HepG2 (cell line): ENCODE measurements at regions not wholly inside any gene's neighbourhood (a gene's known extent, or its start where the extent isn't known, plus 50 kb on each side); places are given as distances from the start of the nearest gene placed in this dataset.

Source experiments
- ATAC-seq: fragments of 200-7000 bp; cut with Tn5 transposase; 3 replicates; pipeline ENCODE4 v1.9.1; 2020; ENCODE audit warnings: mild to moderate bottlenecking, moderate library complexity
- BruUV-seq: library from RNA; stranded (reverse); fragments of 400-500 nt; replicated peaks from 2 replicates; lab custom pipeline; 2021; lab: Mats Ljungman, UMichigan
- CTCF ChIA-PET: fragments of 300-600 bp; formaldehyde crosslinking; extraction: SDS; loops from one replicate; lab custom pipeline; 2021; ENCODE audit warnings: low total read pairs, inconsistent platforms, low intra/inter-chr PET ratio; lab: Yijun Ruan, JAX
- POLR2A ChIA-PET: fragments of 350-600 bp; sonication (Branson Sonifier 250); formaldehyde crosslinking; loops from one replicate; lab custom pipeline; 2020; ENCODE audit warnings: antibody characterized with exemption, inconsistent platforms; lab: Yijun Ruan, JAX
- DNase-seq: peaks from one replicate; pipeline ENCODE4 v3.0.0-alpha.2; 2015; ENCODE audit warnings: low spot score
- FAIRE-seq: peaks from 3 replicates; lab custom pipeline; 2011; peaks lifted over from hg19 to GRCh38; lab: Jason Lieb, UNC
- H2AFZ ChIP-seq: one replicate; pipeline ENCODE4 v1.6.1; 2011; ENCODE audit warnings: low read length, inconsistent platforms
- H3K27ac ChIP-seq: fragments of 300-600 bp; 3 replicates; pipeline ENCODE4 v1.8.0; 2011; ENCODE audit warnings: mixed run types, mild to moderate bottlenecking, mixed read lengths, low read length, inconsistent platforms; ENCODE audit not compliant: insufficient read depth; ENCODE audit errors: extremely low read length
- H3K27me3 ChIP-seq, 2 experiments: fragments of 200-600 bp in 1 of 2; 2 replicates in 1 of 2; 3 replicates in 1 of 2; pipeline versions ENCODE4 v1.6.0 to v1.8.0; 2011; ENCODE audit warnings: low read length in 2 of 2, mild to moderate bottlenecking in 2 of 2, moderate library complexity in 2 of 2, inconsistent platforms in 1 of 2; ENCODE audit not compliant: insufficient read depth in 2 of 2, control insufficient read depth in 1 of 2
- H3K36me3 ChIP-seq, 2 experiments: fragments of 200-600 bp in 1 of 2; replicated peaks in 1 of 2; 2 replicates in 1 of 2; 3 replicates in 1 of 2; pipeline versions ENCODE4 v1.5.1 to v1.8.0; 2011; ENCODE audit warnings: low read length in 2 of 2, inconsistent platforms in 1 of 2; ENCODE audit not compliant: insufficient read depth in 2 of 2, control insufficient read depth in 1 of 2
- H3K4me1 ChIP-seq: 2 replicates; pipeline ENCODE4 v1.5.1; 2012; ENCODE audit warnings: low read length, inconsistent platforms; ENCODE audit not compliant: insufficient read depth
- H3K4me2 ChIP-seq: 2 replicates; pipeline ENCODE4 v1.6.0; 2011; ENCODE audit warnings: low read depth, low read length, inconsistent platforms
- H3K4me3 ChIP-seq, 3 experiments: fragments of 200-600 bp in 1 of 3; sonication (generic), shearing (Covaris generic) in 1 of 3; replicated peaks in 1 of 3; 2 replicates each; pipeline ENCODE4 v1.5.1; 2011 to 2016; ENCODE audit warnings: low read length in 3 of 3, inconsistent platforms in 2 of 3, low read depth in 2 of 3, mild to moderate bottlenecking in 2 of 3, control low read depth in 1 of 3, mixed read lengths in 1 of 3; ENCODE audit not compliant: insufficient read depth in 1 of 3
- H3K79me2 ChIP-seq: one replicate; pipeline ENCODE4 v1.6.1; 2011; ENCODE audit warnings: low read length, inconsistent platforms; ENCODE audit not compliant: insufficient read depth
- H3K9ac ChIP-seq: 2 replicates; pipeline ENCODE4 v1.6.0; 2011; ENCODE audit warnings: mild to moderate bottlenecking, low read depth, low read length, inconsistent platforms; ENCODE audit not compliant: insufficient read depth
- H3K9me3 ChIP-seq: 2 replicates; pipeline ENCODE4 v1.5.1; 2012; ENCODE audit warnings: mild to moderate bottlenecking, low read length
- H4K20me1 ChIP-seq: 2 replicates; pipeline ENCODE4 v1.6.0; 2011; ENCODE audit warnings: inconsistent platforms, mild to moderate bottlenecking, low read length, moderate library complexity; ENCODE audit not compliant: insufficient read depth
- DNMT3B ChIP-seq: conservative IDR thresholded peaks from 2 replicates; pipeline ENCODE4 v1.6.1; 2016; ENCODE audit warnings: missing biosample characterization, control low read depth
- MEIS1 ChIP-seq: sonication (generic); formaldehyde crosslinking; IDR thresholded peaks from 2 replicates; pipeline ENCODE4 v1.9.0; 2021; ENCODE audit warnings: mild to moderate bottlenecking, missing genetic modification reagents, moderate library complexity, borderline replicate concordance
- POLR2AphosphoS5 ChIP-seq: IDR thresholded peaks from 2 replicates; pipeline ENCODE4 v1.6.1; 2012; ENCODE audit warnings: low read depth, low read length
- SOX6 ChIP-seq, 2 experiments: fragments of 450-650 bp in 1 of 2; sonication (generic) in 1 of 2; formaldehyde crosslinking in 1 of 2; IDR thresholded peaks; 2 replicates each; pipeline versions ENCODE4 v1.4.0 to v1.6.1; 2017 to 2020; ENCODE audit warnings: antibody characterized with exemption in 1 of 2, mild to moderate bottlenecking in 1 of 2, missing genetic modification reagents in 1 of 2
- SP5 ChIP-seq: IDR thresholded peaks from 2 replicates; pipeline ENCODE4 v1.6.1; 2016; ENCODE audit warnings: low read depth, borderline replicate concordance
- ZNF160 ChIP-seq: sonication (generic); formaldehyde crosslinking; IDR thresholded peaks from 2 replicates; pipeline ENCODE4 v1.8.0; 2022; ENCODE audit warnings: mild to moderate bottlenecking, inconsistent platforms, missing genetic modification reagents
- ZNF550 ChIP-seq: sonication (generic); formaldehyde crosslinking; IDR thresholded peaks from 2 replicates; pipeline ENCODE4 v1.4.0; 2020; ENCODE audit warnings: mild to moderate bottlenecking, missing genetic modification reagents, borderline replicate concordance
- ZNF878 ChIP-seq: sonication (generic); formaldehyde crosslinking; IDR thresholded peaks from 2 replicates; pipeline ENCODE4 v1.8.1; 2023; ENCODE audit warnings: mild to moderate bottlenecking, missing genetic modification reagents, moderate library complexity
- ZNF879 ChIP-seq: sonication (generic); formaldehyde crosslinking; IDR thresholded peaks from 2 replicates; pipeline ENCODE4 v1.8.1; 2023; ENCODE audit warnings: missing genetic modification reagents
- WGBS: methylation state at CpG from one replicate; pipeline ENCODE4 v1.1.6; 2017; ENCODE audit warnings: low lambda C conversion rate; 5-methylcytosine and 5-hydroxymethylcytosine counted together
- in situ Hi-C: cut with HindIII; loops from 2 replicates; pipeline ENCODE4 v1.10.0; 2017; ENCODE audit warnings: low pct_unique_long_range_greater_than_20kb; ENCODE audit not compliant: extremely low pct_ligation_motif_present
- intact Hi-C: fragments of 100-400 bp; cut with micrococcal nuclease; formaldehyde crosslinking; loops from one replicate; pipeline ENCODE4 v1.10.0; 2022; ENCODE audit not compliant: unreplicated experiment
- TF ChIP-seq, protein P1 (sequence below): sonication (generic); formaldehyde crosslinking; IDR thresholded peaks from 2 replicates; pipeline ENCODE4 v1.4.0; 2020; ENCODE audit warnings: mild to moderate bottlenecking, missing genetic modification reagents
- TF ChIP-seq, protein P2 (sequence below): sonication (generic); formaldehyde crosslinking; conservative IDR thresholded peaks from 2 replicates; pipeline ENCODE4 v1.4.0; 2020; ENCODE audit warnings: missing genetic modification reagents
- TF ChIP-seq, protein P3 (sequence below): sonication (generic); formaldehyde crosslinking; IDR thresholded peaks from 2 replicates; pipeline ENCODE4 v1.4.0; 2020; ENCODE audit warnings: mild to moderate bottlenecking, low read depth, missing genetic modification reagents
- TF ChIP-seq, protein P4 (sequence below): IDR thresholded peaks from 2 replicates; pipeline ENCODE4 v1.6.1; 2018; ENCODE audit warnings: missing genetic modification reagents
- TF ChIP-seq, protein P5 (sequence below): sonication (generic); formaldehyde crosslinking; IDR thresholded peaks from 2 replicates; pipeline ENCODE4 v1.4.0; 2020; ENCODE audit warnings: mild to moderate bottlenecking, missing genetic modification reagents

DNA sequence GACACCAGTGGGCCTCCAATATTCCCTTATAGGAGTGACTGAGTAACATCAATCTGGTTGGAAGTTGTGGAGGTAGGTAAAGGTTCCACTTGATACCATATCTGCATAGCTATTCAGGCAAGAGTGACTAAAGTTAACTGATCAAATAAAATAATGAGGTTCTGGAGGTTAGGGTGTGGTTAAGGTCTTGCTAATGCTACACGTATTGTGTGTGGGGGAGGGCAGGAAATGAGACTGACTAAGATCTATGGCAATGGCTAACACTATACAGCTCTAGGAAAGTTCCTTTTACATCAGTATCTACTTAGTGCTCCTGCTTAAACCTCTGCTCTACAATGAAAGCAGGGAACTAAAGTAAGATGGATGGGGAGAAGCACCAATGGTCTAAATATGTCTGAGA, 149.1 kb upstream of the MGAT5 start (continued):
- TF ChIP-seq, protein P1, sequence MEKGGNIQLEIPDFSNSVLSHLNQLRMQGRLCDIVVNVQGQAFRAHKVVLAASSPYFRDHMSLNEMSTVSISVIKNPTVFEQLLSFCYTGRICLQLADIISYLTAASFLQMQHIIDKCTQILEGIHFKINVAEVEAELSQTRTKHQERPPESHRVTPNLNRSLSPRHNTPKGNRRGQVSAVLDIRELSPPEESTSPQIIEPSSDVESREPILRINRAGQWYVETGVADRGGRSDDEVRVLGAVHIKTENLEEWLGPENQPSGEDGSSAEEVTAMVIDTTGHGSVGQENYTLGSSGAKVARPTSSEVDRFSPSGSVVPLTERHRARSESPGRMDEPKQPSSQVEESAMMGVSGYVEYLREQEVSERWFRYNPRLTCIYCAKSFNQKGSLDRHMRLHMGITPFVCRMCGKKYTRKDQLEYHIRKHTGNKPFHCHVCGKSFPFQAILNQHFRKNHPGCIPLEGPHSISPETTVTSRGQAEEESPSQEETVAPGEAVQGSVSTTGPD, result no peak
- TF ChIP-seq, protein P2, sequence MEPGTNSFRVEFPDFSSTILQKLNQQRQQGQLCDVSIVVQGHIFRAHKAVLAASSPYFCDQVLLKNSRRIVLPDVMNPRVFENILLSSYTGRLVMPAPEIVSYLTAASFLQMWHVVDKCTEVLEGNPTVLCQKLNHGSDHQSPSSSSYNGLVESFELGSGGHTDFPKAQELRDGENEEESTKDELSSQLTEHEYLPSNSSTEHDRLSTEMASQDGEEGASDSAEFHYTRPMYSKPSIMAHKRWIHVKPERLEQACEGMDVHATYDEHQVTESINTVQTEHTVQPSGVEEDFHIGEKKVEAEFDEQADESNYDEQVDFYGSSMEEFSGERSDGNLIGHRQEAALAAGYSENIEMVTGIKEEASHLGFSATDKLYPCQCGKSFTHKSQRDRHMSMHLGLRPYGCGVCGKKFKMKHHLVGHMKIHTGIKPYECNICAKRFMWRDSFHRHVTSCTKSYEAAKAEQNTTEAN (CRISPR knock-in tag), result no peak

DNA sequence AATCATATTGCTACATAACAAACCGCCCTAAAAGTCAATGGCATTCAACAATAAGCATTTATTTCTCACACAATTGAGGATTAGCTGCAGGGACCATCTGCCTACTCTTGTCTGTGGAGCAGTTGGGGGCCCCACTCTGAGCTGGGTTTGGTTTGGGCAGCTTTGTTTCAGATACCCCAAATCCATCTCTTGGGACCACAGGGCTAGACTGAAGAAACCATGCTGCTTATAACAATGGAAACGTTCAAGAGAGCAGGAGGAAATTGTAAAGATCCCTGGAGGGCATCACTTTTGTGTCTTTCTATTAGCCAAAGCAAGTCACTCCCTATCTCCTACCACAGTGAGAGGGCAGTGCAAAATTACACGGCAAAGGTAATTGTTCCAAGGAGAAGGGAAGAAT, 146.5 kb upstream of the MGAT5 start:
- Histone ChIP-seq H3K4me2 (no peak overlapping the region), H3K4me3 (no peak overlapping the region), H3K79me2 (no peaks in the 10 kb centered on the region)
- CTCF ChIA-PET, result no interaction called here
- TF ChIP-seq SOX6 (IDR thresholded peaks at IDR 0.05) (no peak), SOX6 (CRISPR knock-in tag; IDR thresholded peaks at IDR 0.05) (no peak), ZNF879 (no peak), MEIS1 (CRISPR knock-in tag) (no peak), ZNF160 (no peak), SP5 (CRISPR knock-in tag) (no peak), ZNF550 (no peak), ZNF878 (CRISPR knock-in tag) (no peak), POLR2AphosphoS5 (no peak), DNMT3B (no peak)
- TF ChIP-seq, protein P3, sequence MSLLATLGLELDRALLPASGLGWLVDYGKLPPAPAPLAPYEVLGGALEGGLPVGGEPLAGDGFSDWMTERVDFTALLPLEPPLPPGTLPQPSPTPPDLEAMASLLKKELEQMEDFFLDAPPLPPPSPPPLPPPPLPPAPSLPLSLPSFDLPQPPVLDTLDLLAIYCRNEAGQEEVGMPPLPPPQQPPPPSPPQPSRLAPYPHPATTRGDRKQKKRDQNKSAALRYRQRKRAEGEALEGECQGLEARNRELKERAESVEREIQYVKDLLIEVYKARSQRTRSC, result no peak
- TF ChIP-seq, protein P4, sequence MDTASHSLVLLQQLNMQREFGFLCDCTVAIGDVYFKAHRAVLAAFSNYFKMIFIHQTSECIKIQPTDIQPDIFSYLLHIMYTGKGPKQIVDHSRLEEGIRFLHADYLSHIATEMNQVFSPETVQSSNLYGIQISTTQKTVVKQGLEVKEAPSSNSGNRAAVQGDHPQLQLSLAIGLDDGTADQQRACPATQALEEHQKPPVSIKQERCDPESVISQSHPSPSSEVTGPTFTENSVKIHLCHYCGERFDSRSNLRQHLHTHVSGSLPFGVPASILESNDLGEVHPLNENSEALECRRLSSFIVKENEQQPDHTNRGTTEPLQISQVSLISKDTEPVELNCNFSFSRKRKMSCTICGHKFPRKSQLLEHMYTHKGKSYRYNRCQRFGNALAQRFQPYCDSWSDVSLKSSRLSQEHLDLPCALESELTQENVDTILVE (CRISPR knock-in tag), result no peak
- TF ChIP-seq, protein P5, sequence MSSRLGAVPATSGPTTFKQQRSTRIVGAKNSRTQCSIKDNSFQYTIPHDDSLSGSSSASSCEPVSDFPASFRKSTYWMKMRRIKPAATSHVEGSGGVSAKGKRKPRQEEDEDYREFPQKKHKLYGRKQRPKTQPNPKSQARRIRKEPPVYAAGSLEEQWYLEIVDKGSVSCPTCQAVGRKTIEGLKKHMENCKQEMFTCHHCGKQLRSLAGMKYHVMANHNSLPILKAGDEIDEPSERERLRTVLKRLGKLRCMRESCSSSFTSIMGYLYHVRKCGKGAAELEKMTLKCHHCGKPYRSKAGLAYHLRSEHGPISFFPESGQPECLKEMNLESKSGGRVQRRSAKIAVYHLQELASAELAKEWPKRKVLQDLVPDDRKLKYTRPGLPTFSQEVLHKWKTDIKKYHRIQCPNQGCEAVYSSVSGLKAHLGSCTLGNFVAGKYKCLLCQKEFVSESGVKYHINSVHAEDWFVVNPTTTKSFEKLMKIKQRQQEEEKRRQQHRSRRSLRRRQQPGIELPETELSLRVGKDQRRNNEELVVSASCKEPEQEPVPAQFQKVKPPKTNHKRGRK (CRISPR knock-in tag), result no peak
- TF ChIP-seq, all 625 proteins: peak for 0
- Histone ChIP-seq H3K27ac (no peak overlapping the region), H3K9ac (no peak overlapping the region), H2AFZ (no peak overlapping the region), H3K4me1 (no peaks in the 10 kb centered on the region; the same call in 1 of the 2 replicates), H3K27me3 (peaks cover 0 to 4% of the 10 kb centered on the region in 2 experiments; a peak in 1 of 5 replicates), H3K9me3 (peaks cover 11% of the 10 kb centered on the region), H4K20me1 (no peaks in the 10 kb centered on the region), H3K36me3 (no peaks in the 10 kb centered on the region)
- no TSS peak for BruUV-seq
- no peak for DNase-seq
- POLR2A ChIA-PET, result no interaction called here
- intact Hi-C loops, result no loop called here
- no peak for FAIRE-seq
- WGBS, result 20% methylated on average over 3 of the region's 3 CpGs
- no peak for ATAC-seq
- in situ Hi-C loops, result no loop called here
